K562 (cell line): ENCODE measurements at regions not wholly inside any gene's neighbourhood (a gene's known extent, or its start where the extent isn't known, plus 50 kb on each side); places are given as distances from the start of the nearest gene placed in this dataset.

Source experiments
- ATAC-seq: fragments of 200-7000 bp; cut with Tn5 transposase; 3 replicates; pipeline ENCODE4 v1.9.1; 2020; ENCODE audit warnings: moderate library complexity
- BruUV-seq: library from RNA; stranded (reverse); fragments of 400-500 nt; replicated peaks from 2 replicates; lab custom pipeline; 2021; lab: Mats Ljungman, UMichigan
- CTCF ChIA-PET: fragments of 300-600 bp; formaldehyde crosslinking; extraction: SDS; loops from one replicate; lab custom pipeline; 2021; ENCODE audit warnings: low intra/inter-chr PET ratio; lab: Yijun Ruan, JAX
- POLR2A ChIA-PET: fragments of 300-600, 350-650 bp; sonication (Branson Sonifier 250); formaldehyde crosslinking; extraction: SDS; loops from one replicate; lab custom pipeline; 2021; ENCODE audit warnings: antibody characterized with exemption, inconsistent platforms; lab: Yijun Ruan, JAX
- DNase-seq, 4 experiments: peaks; one replicate each; pipeline versions ENCODE4 v3.0.0 to v3.0.0-alpha.2; 2011 to 2018; ENCODE audit warnings: low spot score in 3 of 4, mixed read lengths in 3 of 4; ENCODE audit errors: extremely low read depth in 1 of 4
- FAIRE-seq: peaks from 2 replicates; lab custom pipeline; 2011; peaks lifted over from hg19 to GRCh38; lab: Jason Lieb, UNC
- H2AFZ ChIP-seq: 2 replicates; pipeline ENCODE4 v1.6.0; 2011; ENCODE audit warnings: low read depth, low read length, control low read depth, inconsistent platforms
- H3K27ac ChIP-seq: fragments of 200-600 bp; 3 replicates; pipeline ENCODE4 v1.8.0; 2011; ENCODE audit warnings: low read depth, mild to moderate bottlenecking, control low read depth, inconsistent platforms, low read length, moderate library complexity, mixed read lengths; ENCODE audit errors: extremely low read depth
- H3K27me3 ChIP-seq, 2 experiments: fragments of 300-600 bp in 1 of 2; 2 replicates in 1 of 2; 3 replicates in 1 of 2; pipeline versions ENCODE4 v1.6.0 to v1.8.0; 2011; ENCODE audit warnings: inconsistent platforms in 2 of 2, low read length in 2 of 2, mild to moderate bottlenecking in 1 of 2, mixed read lengths in 1 of 2, moderate library complexity in 1 of 2; ENCODE audit not compliant: control insufficient read depth in 2 of 2, insufficient read depth in 2 of 2
- H3K36me3 ChIP-seq: fragments of 300-600 bp; 3 replicates; pipeline ENCODE4 v1.8.0; 2011; ENCODE audit warnings: mild to moderate bottlenecking, low read length, inconsistent platforms; ENCODE audit not compliant: control insufficient read depth, insufficient read depth
- H3K4me1 ChIP-seq, 2 experiments: fragments of 200-600 bp in 1 of 2; replicated peaks in 1 of 2; 2 replicates in 1 of 2; 3 replicates in 1 of 2; pipeline versions ENCODE4 v1.5.1 to v1.8.0; 2011; ENCODE audit warnings: inconsistent platforms in 2 of 2, low read length in 2 of 2, mild to moderate bottlenecking in 1 of 2, mixed read lengths in 1 of 2, moderate library complexity in 1 of 2; ENCODE audit not compliant: control insufficient read depth in 2 of 2, insufficient read depth in 2 of 2
- H3K4me2 ChIP-seq: 2 replicates; pipeline ENCODE4 v1.6.1; 2011; ENCODE audit warnings: low read length, control low read depth, inconsistent platforms, mixed read lengths; ENCODE audit not compliant: insufficient read depth
- H3K4me3 ChIP-seq: fragments of 200-600 bp; sonication (generic), shearing (Covaris generic); 2 replicates; pipeline ENCODE4 v1.5.1; 2016; ENCODE audit warnings: control low read depth, inconsistent platforms
- H3K79me2 ChIP-seq: fragments of 200-600 bp; 3 replicates; pipeline ENCODE4 v1.8.0; 2011; ENCODE audit warnings: low read length, inconsistent platforms; ENCODE audit not compliant: control insufficient read depth, insufficient read depth
- H3K9ac ChIP-seq, 2 experiments: 2 replicates each; pipeline versions ENCODE4 v1.6.0 to v1.6.1; 2011; ENCODE audit warnings: low read depth in 2 of 2, low read length in 2 of 2, control low read depth in 1 of 2, inconsistent platforms in 1 of 2, mild to moderate bottlenecking in 1 of 2, mixed read lengths in 1 of 2; ENCODE audit not compliant: insufficient read depth in 1 of 2
- H3K9me1 ChIP-seq: one replicate; pipeline ENCODE4 v1.6.0; 2011; ENCODE audit warnings: inconsistent platforms, mild to moderate bottlenecking, low read length, moderate library complexity; ENCODE audit not compliant: control insufficient read depth, insufficient read depth
- H3K9me3 ChIP-seq: replicated peaks from 2 replicates; pipeline ENCODE4 v1.5.1; 2011; ENCODE audit warnings: low read depth, low read length, inconsistent platforms; ENCODE audit not compliant: control insufficient read depth, insufficient read depth
- H4K20me1 ChIP-seq: replicated peaks from 2 replicates; pipeline ENCODE4 v1.6.1; 2011; ENCODE audit warnings: low read length, inconsistent platforms, mixed read lengths; ENCODE audit not compliant: control insufficient read depth, insufficient read depth
- ATF7 ChIP-seq: fragments of 450-650 bp; IDR thresholded peaks from 2 replicates; pipeline ENCODE4 v1.7.1; 2014; ENCODE audit warnings: mild to moderate bottlenecking, moderate library complexity
- CBX3 ChIP-seq, 2 experiments: IDR thresholded peaks; 1 replicate in 1 of 2; 2 replicates in 1 of 2; pipeline ENCODE4 v1.6.1; 2012; ENCODE audit warnings: inconsistent platforms in 2 of 2, low read length in 2 of 2, borderline replicate concordance in 1 of 2, control low read depth in 1 of 2
- CC2D1A ChIP-seq: fragments of 450-650 bp; IDR thresholded peaks from 2 replicates; pipeline ENCODE4 v1.6.1; 2017; ENCODE audit warnings: mild to moderate bottlenecking
- EP400 ChIP-seq: fragments of 450-650 bp; IDR thresholded peaks from 2 replicates; pipeline ENCODE4 v1.6.1; 2017; ENCODE audit warnings: antibody characterized with exemption, mild to moderate bottlenecking, moderate library complexity
- HMGN3 ChIP-seq: IDR thresholded peaks from 2 replicates; pipeline ENCODE4 v1.6.1; 2011; ENCODE audit warnings: borderline replicate concordance, low read depth, mild to moderate bottlenecking, mixed read lengths, low read length; ENCODE audit not compliant: insufficient read length; ENCODE audit errors: extremely low read depth
- IFI16 ChIP-seq: fragments of 250-450 bp; sonication (Bioruptor Pico); IDR thresholded peaks from 2 replicates; pipeline ENCODE4 v2.1.2; 2022; ENCODE audit warnings: mild to moderate bottlenecking, inconsistent platforms
- MAFF ChIP-seq: IDR thresholded peaks from 2 replicates; pipeline ENCODE4 v1.6.1; 2012; ENCODE audit warnings: low read length, improper control_type of control experiment
- MTA2 ChIP-seq: fragments of 450-650 bp; IDR thresholded peaks from 2 replicates; pipeline ENCODE4 v1.6.1; 2016; ENCODE audit warnings: low read depth
- NFIX ChIP-seq: fragments of 250-450 bp; sonication (Bioruptor Pico); IDR thresholded peaks from 2 replicates; pipeline ENCODE4 v1.4.0; 2020; ENCODE audit warnings: low read depth, mild to moderate bottlenecking, moderate library complexity
- NFXL1 ChIP-seq: fragments of 450-650 bp; formaldehyde crosslinking; IDR thresholded peaks from 2 replicates; pipeline ENCODE4 v1.4.0; 2021; ENCODE audit warnings: mild to moderate bottlenecking
- PHF21A ChIP-seq: fragments of 450-650 bp; IDR thresholded peaks from 2 replicates; pipeline ENCODE4 v1.6.1; 2017; ENCODE audit warnings: low read depth, borderline replicate concordance
- RAD51 ChIP-seq: fragments of 450-650 bp; IDR thresholded peaks from 2 replicates; pipeline ENCODE4 v1.7.1; 2016; ENCODE audit warnings: low read depth, mild to moderate bottlenecking, borderline replicate concordance
- SNIP1 ChIP-seq: fragments of 450-650 bp; IDR thresholded peaks from 2 replicates; pipeline ENCODE4 v1.7.1; 2017; ENCODE audit warnings: low read depth, mild to moderate bottlenecking
- STAG1 ChIP-seq: sonication (generic); formaldehyde crosslinking; IDR thresholded peaks from 2 replicates; pipeline ENCODE4 v1.5.0; 2020; ENCODE audit warnings: missing genetic modification reagents, borderline replicate concordance
- YBX1 ChIP-seq: fragments of 450-650 bp; IDR thresholded peaks from 2 replicates; pipeline ENCODE4 v1.7.1; 2016; ENCODE audit warnings: mild to moderate bottlenecking
- ZEB2 ChIP-seq: fragments of 450-650 bp; IDR thresholded peaks from 2 replicates; pipeline ENCODE4 v1.6.1; 2016
- ZNF197 ChIP-seq: fragments of 200-800 bp; sonication (Bioruptor generic); IDR thresholded peaks from 2 replicates; pipeline ENCODE4 v1.6.1; 2016; ENCODE audit warnings: low read depth, missing genetic modification characterization, missing compliant biosample characterization
- ZNF239 ChIP-seq: fragments of 250-450 bp; sonication (Bioruptor Pico); IDR thresholded peaks from 2 replicates; pipeline ENCODE4 v1.4.0; 2020; ENCODE audit warnings: mild to moderate bottlenecking
- ZNF444 ChIP-seq: fragments of 250-450 bp; sonication (Bioruptor Pico); IDR thresholded peaks from 2 replicates; pipeline ENCODE4 v1.4.0; 2020; ENCODE audit warnings: mild to moderate bottlenecking, moderate library complexity
- WGBS: fragments of 100-300 bp; shearing (Covaris generic); methylation state at CpG from one replicate; pipeline ENCODE4 v1.1.6; 2016; ENCODE audit warnings: low coverage, mixed read lengths; ENCODE audit not compliant: insufficient coverage; ENCODE audit errors: missing lambda C conversion rate; 5-methylcytosine and 5-hydroxymethylcytosine counted together
- in situ Hi-C: fragments of 300-500 bp; cut with MboI; formaldehyde crosslinking; loops from 4 replicates; pipeline ENCODE4 v1.15.0; 2018; ENCODE audit warnings: inconsistent platforms, mixed read lengths
- intact Hi-C: fragments of 100-400 bp; cut with micrococcal nuclease; formaldehyde crosslinking; loops from 2 replicates; pipeline ENCODE4 v1.14.2; 2022
- TF ChIP-seq, protein P1 (sequence below): sonication (generic); formaldehyde crosslinking; IDR thresholded peaks from 2 replicates; pipeline ENCODE4 v1.8.0; 2022; ENCODE audit warnings: mild to moderate bottlenecking, missing genetic modification reagents

DNA sequence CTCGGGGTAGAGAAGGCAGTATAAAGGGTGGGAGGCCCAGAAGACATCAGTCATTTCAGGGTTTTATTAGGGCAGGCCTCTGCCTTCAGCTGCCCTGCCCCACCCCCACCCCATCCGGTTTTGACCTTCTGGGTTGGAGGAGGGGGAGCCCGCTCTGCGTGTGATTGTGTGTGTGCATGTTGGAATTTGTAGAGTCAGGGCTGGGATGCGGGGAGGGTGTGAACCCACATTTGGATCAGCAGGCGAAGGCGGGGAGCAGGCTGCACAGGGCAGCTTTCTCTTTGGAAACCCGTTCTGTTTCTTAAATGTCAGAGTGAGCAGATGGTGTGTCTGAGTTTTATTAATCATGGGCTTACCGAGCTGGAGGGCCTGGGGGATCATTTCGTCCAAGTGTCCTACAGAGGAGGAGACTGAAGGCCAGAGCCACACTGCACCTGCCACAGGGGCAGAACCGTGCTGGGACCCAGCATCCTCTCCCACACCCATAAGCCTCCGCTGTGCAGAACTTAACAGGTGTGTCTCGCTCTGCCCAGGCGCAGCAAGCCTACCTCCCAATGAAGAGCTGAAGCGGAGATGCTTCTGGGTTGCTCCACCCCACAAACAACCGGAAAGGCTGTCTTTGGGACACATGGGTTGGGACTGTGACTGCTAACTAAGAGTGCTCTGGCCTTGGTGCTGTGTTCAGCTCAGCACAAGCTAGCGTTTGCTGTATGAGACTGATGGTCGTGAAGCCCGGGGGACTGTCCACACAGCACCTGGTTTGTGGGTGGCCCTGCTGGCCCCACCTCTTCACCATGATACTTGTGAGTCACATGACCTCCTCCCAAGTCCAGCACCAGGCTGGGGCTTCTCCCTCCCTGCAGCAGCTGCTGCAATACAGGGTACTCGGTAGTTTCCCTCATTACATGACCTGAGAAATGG is 70.9 kb upstream of the GSE1 start:
- Histone ChIP-seq H3K9me3 (peaks cover 8% of the 10 kb centered on the region), H3K79me2 (peaks cover 61% of the 10 kb centered on the region), H3K27ac (peak overlapping the region; percentile 27; the same call in 2 of the 3 replicates), H3K4me1 (peaks cover 42 to 73% of the 10 kb centered on the region in 2 experiments), H4K20me1 (no peaks in the 10 kb centered on the region), H3K9ac (peak overlapping the region; percentile 6 to 79; a peak in 3 of 4 replicates), H3K36me3 (peaks cover 15% of the 10 kb centered on the region; the same call in 2 of the 3 replicates), H2AFZ (peak overlapping the region; percentile 43; the same call in 1 of the 2 replicates), H3K27me3 (no peaks in the 10 kb centered on the region; a peak in 1 of 5 replicates), H3K9me1 (no peaks in the 10 kb centered on the region), H3K4me2 (peak overlapping the region; percentile 37; the same call in 1 of the 2 replicates), H3K4me3 (no peak overlapping the region)
- intact Hi-C loops = no loop called here
- WGBS = 48% methylated on average over 20 of the region's 20 CpGs
- ATAC-seq (peak; percentile 79), DNase-seq (peak; percentile 71 to 78 (median 74)), FAIRE-seq (peak; percentile 72)
- no TSS peak for BruUV-seq
- POLR2A ChIA-PET = interaction anchor here (0.7 to 4.2 kb wide), 9 partner anchors 8 to 918 kb away, joined by 3 to 34 read pairs (median 4); no protein-coding TSS in a partner anchor
- CTCF ChIA-PET = no interaction called here
- in situ Hi-C loops = no loop called here
- TF ChIP-seq NFXL1 (CRISPR knock-in tag) = no peak
- TF ChIP-seq PHF21A = no peak
- TF ChIP-seq, protein P1, sequence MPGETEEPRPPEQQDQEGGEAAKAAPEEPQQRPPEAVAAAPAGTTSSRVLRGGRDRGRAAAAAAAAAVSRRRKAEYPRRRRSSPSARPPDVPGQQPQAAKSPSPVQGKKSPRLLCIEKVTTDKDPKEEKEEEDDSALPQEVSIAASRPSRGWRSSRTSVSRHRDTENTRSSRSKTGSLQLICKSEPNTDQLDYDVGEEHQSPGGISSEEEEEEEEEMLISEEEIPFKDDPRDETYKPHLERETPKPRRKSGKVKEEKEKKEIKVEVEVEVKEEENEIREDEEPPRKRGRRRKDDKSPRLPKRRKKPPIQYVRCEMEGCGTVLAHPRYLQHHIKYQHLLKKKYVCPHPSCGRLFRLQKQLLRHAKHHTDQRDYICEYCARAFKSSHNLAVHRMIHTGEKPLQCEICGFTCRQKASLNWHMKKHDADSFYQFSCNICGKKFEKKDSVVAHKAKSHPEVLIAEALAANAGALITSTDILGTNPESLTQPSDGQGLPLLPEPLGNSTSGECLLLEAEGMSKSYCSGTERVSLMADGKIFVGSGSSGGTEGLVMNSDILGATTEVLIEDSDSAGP (CRISPR knock-in tag) = no peak
- no peak for TF ChIP-seq ZNF197 (CRISPR knock-in tag)
- TF ChIP-seq SNIP1 = no peak
- TF ChIP-seq MAFF = no peak
- no peak for TF ChIP-seq NFIX (CRISPR knock-in tag)
- TF ChIP-seq YBX1 = no peak
- no peak for TF ChIP-seq ZEB2
- TF ChIP-seq ZNF239 (CRISPR knock-in tag) = no peak
- no peak for TF ChIP-seq CBX3 (IDR thresholded peaks at IDR 0.05; ENCODE audit: borderline replicate concordance in 1 of 2, low read length in 2 of 2)
- peak; percentile 13; the same call in 1 of the 2 replicates for TF ChIP-seq ATF7
- TF ChIP-seq STAG1 (CRISPR knock-in tag) = no peak
- no peak for TF ChIP-seq CC2D1A
- TF ChIP-seq ZNF444 (CRISPR knock-in tag) = no peak
- TF ChIP-seq MTA2 = no peak
- TF ChIP-seq RAD51 = peak; percentile 92
- TF ChIP-seq EP400 = no peak
- no peak for TF ChIP-seq HMGN3
- TF ChIP-seq IFI16 (CRISPR knock-in tag) = no peak
